ENCODE measurements at regions not wholly inside any gene's neighbourhood (a gene's known extent, or its start where the extent isn't known, plus 50 kb on each side); places are given as distances from the start of the nearest gene placed in this dataset.

DNA sequence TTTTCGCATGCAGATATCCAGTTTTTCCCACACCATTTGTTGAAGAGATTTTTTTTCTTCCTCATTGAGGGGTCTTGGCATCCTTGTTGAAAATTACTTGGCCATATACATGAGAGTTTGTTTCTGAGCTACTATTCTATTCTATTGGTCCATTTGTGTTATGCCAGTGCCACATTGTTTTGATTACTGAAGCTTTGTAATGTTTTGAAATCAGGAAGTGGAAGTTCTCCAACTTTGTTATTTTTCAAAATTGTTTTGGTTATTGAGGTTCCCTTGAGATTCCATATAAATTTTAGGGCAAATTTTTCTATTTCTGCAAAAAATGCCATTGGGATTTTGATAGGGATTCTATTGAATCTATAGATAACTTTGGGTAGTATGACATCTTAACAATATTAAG is 130.3 kb upstream of the PFN2 start (continued):
- TF ChIP-seq, protein P1, sequence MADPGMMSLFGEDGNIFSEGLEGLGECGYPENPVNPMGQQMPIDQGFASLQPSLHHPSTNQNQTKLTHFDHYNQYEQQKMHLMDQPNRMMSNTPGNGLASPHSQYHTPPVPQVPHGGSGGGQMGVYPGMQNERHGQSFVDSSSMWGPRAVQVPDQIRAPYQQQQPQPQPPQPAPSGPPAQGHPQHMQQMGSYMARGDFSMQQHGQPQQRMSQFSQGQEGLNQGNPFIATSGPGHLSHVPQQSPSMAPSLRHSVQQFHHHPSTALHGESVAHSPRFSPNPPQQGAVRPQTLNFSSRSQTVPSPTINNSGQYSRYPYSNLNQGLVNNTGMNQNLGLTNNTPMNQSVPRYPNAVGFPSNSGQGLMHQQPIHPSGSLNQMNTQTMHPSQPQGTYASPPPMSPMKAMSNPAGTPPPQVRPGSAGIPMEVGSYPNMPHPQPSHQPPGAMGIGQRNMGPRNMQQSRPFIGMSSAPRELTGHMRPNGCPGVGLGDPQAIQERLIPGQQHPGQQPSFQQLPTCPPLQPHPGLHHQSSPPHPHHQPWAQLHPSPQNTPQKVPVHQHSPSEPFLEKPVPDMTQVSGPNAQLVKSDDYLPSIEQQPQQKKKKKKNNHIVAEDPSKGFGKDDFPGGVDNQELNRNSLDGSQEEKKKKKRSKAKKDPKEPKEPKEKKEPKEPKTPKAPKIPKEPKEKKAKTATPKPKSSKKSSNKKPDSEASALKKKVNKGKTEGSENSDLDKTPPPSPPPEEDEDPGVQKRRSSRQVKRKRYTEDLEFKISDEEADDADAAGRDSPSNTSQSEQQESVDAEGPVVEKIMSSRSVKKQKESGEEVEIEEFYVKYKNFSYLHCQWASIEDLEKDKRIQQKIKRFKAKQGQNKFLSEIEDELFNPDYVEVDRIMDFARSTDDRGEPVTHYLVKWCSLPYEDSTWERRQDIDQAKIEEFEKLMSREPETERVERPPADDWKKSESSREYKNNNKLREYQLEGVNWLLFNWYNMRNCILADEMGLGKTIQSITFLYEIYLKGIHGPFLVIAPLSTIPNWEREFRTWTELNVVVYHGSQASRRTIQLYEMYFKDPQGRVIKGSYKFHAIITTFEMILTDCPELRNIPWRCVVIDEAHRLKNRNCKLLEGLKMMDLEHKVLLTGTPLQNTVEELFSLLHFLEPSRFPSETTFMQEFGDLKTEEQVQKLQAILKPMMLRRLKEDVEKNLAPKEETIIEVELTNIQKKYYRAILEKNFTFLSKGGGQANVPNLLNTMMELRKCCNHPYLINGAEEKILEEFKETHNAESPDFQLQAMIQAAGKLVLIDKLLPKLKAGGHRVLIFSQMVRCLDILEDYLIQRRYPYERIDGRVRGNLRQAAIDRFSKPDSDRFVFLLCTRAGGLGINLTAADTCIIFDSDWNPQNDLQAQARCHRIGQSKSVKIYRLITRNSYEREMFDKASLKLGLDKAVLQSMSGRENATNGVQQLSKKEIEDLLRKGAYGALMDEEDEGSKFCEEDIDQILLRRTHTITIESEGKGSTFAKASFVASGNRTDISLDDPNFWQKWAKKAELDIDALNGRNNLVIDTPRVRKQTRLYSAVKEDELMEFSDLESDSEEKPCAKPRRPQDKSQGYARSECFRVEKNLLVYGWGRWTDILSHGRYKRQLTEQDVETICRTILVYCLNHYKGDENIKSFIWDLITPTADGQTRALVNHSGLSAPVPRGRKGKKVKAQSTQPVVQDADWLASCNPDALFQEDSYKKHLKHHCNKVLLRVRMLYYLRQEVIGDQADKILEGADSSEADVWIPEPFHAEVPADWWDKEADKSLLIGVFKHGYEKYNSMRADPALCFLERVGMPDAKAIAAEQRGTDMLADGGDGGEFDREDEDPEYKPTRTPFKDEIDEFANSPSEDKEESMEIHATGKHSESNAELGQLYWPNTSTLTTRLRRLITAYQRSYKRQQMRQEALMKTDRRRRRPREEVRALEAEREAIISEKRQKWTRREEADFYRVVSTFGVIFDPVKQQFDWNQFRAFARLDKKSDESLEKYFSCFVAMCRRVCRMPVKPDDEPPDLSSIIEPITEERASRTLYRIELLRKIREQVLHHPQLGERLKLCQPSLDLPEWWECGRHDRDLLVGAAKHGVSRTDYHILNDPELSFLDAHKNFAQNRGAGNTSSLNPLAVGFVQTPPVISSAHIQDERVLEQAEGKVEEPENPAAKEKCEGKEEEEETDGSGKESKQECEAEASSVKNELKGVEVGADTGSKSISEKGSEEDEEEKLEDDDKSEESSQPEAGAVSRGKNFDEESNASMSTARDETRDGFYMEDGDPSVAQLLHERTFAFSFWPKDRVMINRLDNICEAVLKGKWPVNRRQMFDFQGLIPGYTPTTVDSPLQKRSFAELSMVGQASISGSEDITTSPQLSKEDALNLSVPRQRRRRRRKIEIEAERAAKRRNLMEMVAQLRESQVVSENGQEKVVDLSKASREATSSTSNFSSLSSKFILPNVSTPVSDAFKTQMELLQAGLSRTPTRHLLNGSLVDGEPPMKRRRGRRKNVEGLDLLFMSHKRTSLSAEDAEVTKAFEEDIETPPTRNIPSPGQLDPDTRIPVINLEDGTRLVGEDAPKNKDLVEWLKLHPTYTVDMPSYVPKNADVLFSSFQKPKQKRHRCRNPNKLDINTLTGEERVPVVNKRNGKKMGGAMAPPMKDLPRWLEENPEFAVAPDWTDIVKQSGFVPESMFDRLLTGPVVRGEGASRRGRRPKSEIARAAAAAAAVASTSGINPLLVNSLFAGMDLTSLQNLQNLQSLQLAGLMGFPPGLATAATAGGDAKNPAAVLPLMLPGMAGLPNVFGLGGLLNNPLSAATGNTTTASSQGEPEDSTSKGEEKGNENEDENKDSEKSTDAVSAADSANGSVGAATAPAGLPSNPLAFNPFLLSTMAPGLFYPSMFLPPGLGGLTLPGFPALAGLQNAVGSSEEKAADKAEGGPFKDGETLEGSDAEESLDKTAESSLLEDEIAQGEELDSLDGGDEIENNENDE (IDR thresholded peaks at IDR 0.05; ENCODE audit: insufficient replicate concordance, low read length), result no peak
- TF ChIP-seq TAF1 (IDR thresholded peaks at IDR 0.05; ENCODE audit: low read depth, low read length) (no peak), SAP30 (IDR thresholded peaks at IDR 0.05; ENCODE audit: insufficient read depth, insufficient replicate concordance, low read length) (no peak), PHF8 (conservative IDR thresholded peaks at IDR 0.05; ENCODE audit: low read depth, low read length) (no peak), SUZ12 (IDR thresholded peaks at IDR 0.05; ENCODE audit: low read length) (no peak), SP4 (IDR thresholded peaks at IDR 0.05; ENCODE audit: low read length) (no peak), NRF1 (IDR thresholded peaks at IDR 0.05; ENCODE audit: low read depth, low read length) (no peak), JUND (IDR thresholded peaks at IDR 0.05; ENCODE audit: low read length) (no peak), TAF7 (optimal IDR thresholded peaks at IDR 0.05; ENCODE audit: borderline replicate concordance, low read depth, low read length) (no peak)
- TF ChIP-seq, protein P2, sequence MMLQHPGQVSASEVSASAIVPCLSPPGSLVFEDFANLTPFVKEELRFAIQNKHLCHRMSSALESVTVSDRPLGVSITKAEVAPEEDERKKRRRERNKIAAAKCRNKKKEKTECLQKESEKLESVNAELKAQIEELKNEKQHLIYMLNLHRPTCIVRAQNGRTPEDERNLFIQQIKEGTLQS (IDR thresholded peaks at IDR 0.05; ENCODE audit: insufficient read depth, low read depth, low read length), result no peak
